Right lobe of liver (tissue), 4 donors: ENCODE measurements at regions not wholly inside any gene's neighbourhood (a gene's known extent, or its start where the extent isn't known, plus 50 kb on each side); places are given as distances from the start of the nearest gene placed in this dataset.

Experiments
- CTCF ChIP-seq, 4 donors: fragments of 200-600 bp in 3 of 4; fragments of 450-650 bp in 1 of 4; IDR thresholded peaks; one replicate each; pipeline versions ENCODE4 v1.5.1 to v1.8.0; 2016 to 2022; ENCODE audit warnings: antibody characterized with exemption in 4 of 4, mild to moderate bottlenecking in 2 of 4
- POLR2A ChIP-seq: fragments of 450-650 bp; IDR thresholded peaks from one replicate; pipeline ENCODE4 v1.6.1; 2017; ENCODE audit warnings: antibody characterized with exemption, mild to moderate bottlenecking
- donor health status: DM: no; HTN: no; CAD: no.
- donor health status: DM: no; HTN: no; CAD: no.
- donor health status: DM: no; HTN: yes; CAD: no.

- TF ChIP-seq CTCF (IDR thresholded peaks at IDR 0.05) (no peak), POLR2A (no peak)
Observed at GRCh38 chr9:78573205-78573604, 276.3 kb downstream of the PSAT1 start.
